ENCODE measurements at regions not wholly inside any gene's neighbourhood (a gene's known extent, or its start where the extent isn't known, plus 50 kb on each side); places are given as distances from the start of the nearest gene placed in this dataset.

GRCh38 chr5:125912028-125912427, 511.2 kb upstream of the GRAMD2B start (continued):
- TF ChIP-seq TBL1XR1 (IDR thresholded peaks at IDR 0.05; ENCODE audit: low read depth, low read length) (no peak), BCL11A (IDR thresholded peaks at IDR 0.05; ENCODE audit: low read depth, low read length) (no peak), ZNF274 (IDR thresholded peaks at IDR 0.05; ENCODE audit: insufficient read depth, insufficient read length) (no peak), DPF2 (IDR thresholded peaks at IDR 0.05) (no peak), RBBP5 (conservative IDR thresholded peaks at IDR 0.05) (no peak), NFXL1 (IDR thresholded peaks at IDR 0.05; ENCODE audit: borderline replicate concordance) (no peak)

- no TSS peak for BruUV-seq (replicated peaks)
- in situ Hi-C loops (cut with MboI) (no loop called here), intact Hi-C loops (cut with micrococcal nuclease; ENCODE audit: unreplicated experiment) (no loop called here)
- Histone ChIP-seq H3K9me3 (replicated peaks; ENCODE audit: control insufficient read depth, insufficient read depth, low read length) (no peaks in the 10 kb centered on the region; the same call in 2 of the 3 replicates), H3K4me2 (ENCODE audit: control insufficient read depth, insufficient read depth) (no peak overlapping the region), H3K27me3 (replicated peaks in 1 of 2; ENCODE audit: control insufficient read depth in 2 of 2, insufficient read depth in 2 of 2, low read length in 1 of 2) (no peaks in the 10 kb centered on the region), H2AFZ (ENCODE audit: control insufficient read depth, low read depth, low read length) (no peak overlapping the region), H3K36me3 (ENCODE audit: control insufficient read depth in 2 of 2, insufficient read depth in 2 of 2, low read length in 1 of 2) (no peaks in the 10 kb centered on the region), H3K27ac (ENCODE audit: control insufficient read depth, insufficient read depth) (no peak overlapping the region), H3K4me3 (no peak overlapping the region), H3K4me1 (ENCODE audit: control insufficient read depth, insufficient read depth, low read length) (no peaks in the 10 kb centered on the region), H3K79me2 (ENCODE audit: control insufficient read depth, insufficient read depth, low read length) (no peaks in the 10 kb centered on the region), H4K20me1 (ENCODE audit: control insufficient read depth, insufficient read depth) (no peaks in the 10 kb centered on the region), H3K9ac (ENCODE audit: control insufficient read depth, insufficient read depth, low read length) (no peak overlapping the region)
- no peak for TF ChIP-seq ZNF217 (IDR thresholded peaks at IDR 0.05)
- no peak for TF ChIP-seq CTCF (IDR thresholded peaks at IDR 0.05 in 2 of 3, conservative IDR thresholded peaks at IDR 0.05 in 1 of 3; ENCODE audit: control insufficient read depth in 2 of 3, extremely low read depth in 1 of 3, insufficient read depth in 1 of 3, low read depth in 3 of 3, low read length in 3 of 3)
- no peak for TF ChIP-seq POLR2AphosphoS2 (IDR thresholded peaks at IDR 0.05; ENCODE audit: low read depth, low read length)
- TF ChIP-seq STAT3 (IDR thresholded peaks at IDR 0.05; ENCODE audit: low read depth, low read length) = no peak
- no peak for TF ChIP-seq MTA2 (IDR thresholded peaks at IDR 0.05; ENCODE audit: low read depth)
- no peak for TF ChIP-seq ZNF274 (IDR thresholded peaks at IDR 0.05; ENCODE audit: insufficient read depth, insufficient read length)
- TF ChIP-seq LARP7 (IDR thresholded peaks at IDR 0.05) = no peak
- TF ChIP-seq E2F8 (IDR thresholded peaks at IDR 0.05; ENCODE audit: low read depth, partially characterized antibody) = no peak
- TF ChIP-seq SREBF2 (IDR thresholded peaks at IDR 0.05; ENCODE audit: low read length) = no peak
- TF ChIP-seq TAF1 (IDR thresholded peaks at IDR 0.05; ENCODE audit: borderline replicate concordance, low read depth, low read length) = no peak
- no peak for TF ChIP-seq ZBTB11 (CRISPR knock-in tag; IDR thresholded peaks at IDR 0.05)
- no peak for TF ChIP-seq PKNOX1 (IDR thresholded peaks at IDR 0.05)
- SMC1A ChIA-PET (ENCODE audit: uncharacterized antibody, unreplicated experiment) = no interaction called here
- 0% methylated on average over 2 of the region's 2 CpGs for WGBS (ENCODE audit: insufficient coverage, insufficient replicate concordance, low lambda C conversion rate, missing lambda C conversion rate)
- CTCF ChIA-PET = no interaction called here
- DNase-seq (ENCODE audit: low read depth, low spot score) (no peak), FAIRE-seq (no peak), ATAC-seq (no peak)
- POLR2A ChIA-PET = no interaction called here
- RAD21 ChIA-PET (ENCODE audit: unreplicated experiment) = no interaction called here
Observed at GRCh38 chr5:125913200-125913599, 510.0 kb upstream of the GRAMD2B start.

All from GM12878 (cell line).